Hematopoietic multipotent progenitor cell treated with erythropoietin and hydrocortisone succinate and interleukin-3 and kit ligand, for 17 days (in vitro differentiated cells): ENCODE measurements at regions not wholly inside any gene's neighbourhood (a gene's known extent, or its start where the extent isn't known, plus 50 kb on each side); places are given as distances from the start of the nearest gene placed in this dataset.

ENCODE experiments used
- DNase-seq: peaks from one replicate; pipeline ENCODE4 v3.0.0-alpha.2; 2015; ENCODE audit warnings: low spot score

GRCh38 chr3:36269274-36269673 lies 111.0 kb upstream of the STAC start:
- DNase-seq, result no peak

- DNase-seq, result no peak
Measured at GRCh38 chr3:36282766-36283165, 97.5 kb upstream of the STAC start.

- no peak for DNase-seq
Measured at GRCh38 chr3:36295296-36295695, 85.0 kb upstream of the STAC start.

GRCh38 chr3:36297195-36297594 lies 83.1 kb upstream of the STAC start:
- no peak for DNase-seq

GRCh38 chr3:36298188-36298587 lies 82.1 kb upstream of the STAC start:
- no peak for DNase-seq

- no peak for DNase-seq
Measured at GRCh38 chr3:36302158-36302509, 78.2 kb upstream of the STAC start.

- no peak for DNase-seq
Measured at GRCh38 chr3:36302626-36303025, 77.7 kb upstream of the STAC start.

GRCh38 chr3:36303286-36303685 lies 77.0 kb upstream of the STAC start:
- no peak for DNase-seq

GRCh38 chr3:36305929-36306520 lies 74.3 kb upstream of the STAC start:
- no peak for DNase-seq

GRCh38 chr3:36309092-36309491 lies 71.2 kb upstream of the STAC start:
- no peak for DNase-seq

- no peak for DNase-seq
Measured at GRCh38 chr3:36312351-36312750, 68.0 kb upstream of the STAC start.

GRCh38 chr3:36317915-36318314 lies 62.4 kb upstream of the STAC start:
- no peak for DNase-seq

GRCh38 chr3:36318621-36319200 lies 61.6 kb upstream of the STAC start:
- no peak for DNase-seq

GRCh38 chr3:36319680-36320079 lies 60.6 kb upstream of the STAC start:
- DNase-seq, result no peak
